ENCODE measurements at regions not wholly inside any gene's neighbourhood (a gene's known extent, or its start where the extent isn't known, plus 50 kb on each side); places are given as distances from the start of the nearest gene placed in this dataset.

- no peak for TF ChIP-seq CTCF (IDR thresholded peaks at IDR 0.05)
- no peak for TF ChIP-seq POLR2A (IDR thresholded peaks at IDR 0.05)
Observed at GRCh38 chr12:127791217-127791616, 475.8 kb upstream of the TMEM132C start.

All from heart left ventricle (tissue), 13 donors.